ENCODE measurements at regions not wholly inside any gene's neighbourhood (a gene's known extent, or its start where the extent isn't known, plus 50 kb on each side); places are given as distances from the start of the nearest gene placed in this dataset.

- no peak for ATAC-seq
- H3K4me1 Mint-ChIP-seq, result no peaks in the 10 kb centered on the region
- no peak overlapping the region for H3K4me3 Mint-ChIP-seq
- no peak for DNase-seq
- no peak overlapping the region for H3K27ac Mint-ChIP-seq
- H3K9me3 Mint-ChIP-seq, result peaks cover 5 to 39% (median 17%) of the 10 kb centered on the region in 9 donors
- POLR2A ChIA-PET, result no interaction called here
- H3K36me3 Mint-ChIP-seq, result peaks cover 0 to 13% (median 0%) of the 10 kb centered on the region in 3 donors
- no peaks in the 10 kb centered on the region for H3K27me3 Mint-ChIP-seq
These were observed 141.2 kb downstream of the PRDM9 start for GRCh38 chr5:23648656-23649055.

DNA sequence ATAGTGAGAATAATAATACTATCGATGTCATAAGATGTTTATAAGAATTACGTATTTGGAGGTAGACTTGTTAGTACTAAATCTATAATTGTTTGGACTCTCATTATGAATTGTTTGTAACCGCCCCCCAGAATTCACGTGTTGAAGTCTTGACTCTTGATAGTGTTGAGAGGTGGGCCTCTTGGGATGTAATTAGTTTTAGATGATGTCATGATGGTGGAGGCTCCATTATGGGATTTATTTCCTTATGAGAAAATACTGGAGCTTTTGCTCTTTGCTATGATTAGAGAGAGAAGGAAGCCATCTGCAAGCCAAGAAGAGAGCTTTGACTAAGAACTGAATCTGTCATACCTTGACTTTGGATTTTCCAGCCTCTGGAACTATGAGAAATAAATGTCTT, 142.2 kb downstream of the PRDM9 start:
- H3K9me3 Mint-ChIP-seq, result peaks cover 2 to 34% (median 14%) of the 10 kb centered on the region in 9 donors
- no peak for ATAC-seq
- POLR2A ChIA-PET, result no interaction called here
- no peaks in the 10 kb centered on the region for H3K4me1 Mint-ChIP-seq
- no peak for DNase-seq
- H3K36me3 Mint-ChIP-seq, result peaks cover 0 to 8% (median 0%) of the 10 kb centered on the region in 3 donors
- H3K27me3 Mint-ChIP-seq, result no peaks in the 10 kb centered on the region
- no peak overlapping the region for H3K27ac Mint-ChIP-seq
- no peak overlapping the region for H3K4me3 Mint-ChIP-seq

DNA sequence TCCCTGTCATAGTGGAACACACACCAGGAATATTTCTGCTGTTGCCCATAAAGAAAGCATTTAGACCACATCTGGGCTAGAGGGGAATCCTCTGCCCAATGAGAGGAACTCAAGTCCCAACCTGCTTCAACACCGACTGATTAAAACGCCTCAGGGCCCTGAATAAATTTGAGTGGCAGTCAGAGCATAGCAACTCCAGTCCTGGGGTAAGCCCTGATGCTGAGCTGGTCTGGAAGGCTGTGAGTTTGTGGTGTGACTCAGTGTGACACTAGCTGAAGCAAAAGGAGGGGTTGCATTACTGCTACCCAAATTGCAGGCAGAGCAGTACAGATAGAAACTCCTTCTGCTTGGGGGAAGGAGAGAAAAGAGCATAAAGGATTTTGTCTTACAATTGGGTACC, 148.3 kb downstream of the PRDM9 start:
- Mint-ChIP-seq H3K4me3 (no peak overlapping the region), H3K9me3 (peaks cover 0 to 19% (median 7%) of the 10 kb centered on the region in 9 donors), H3K4me1 (no peaks in the 10 kb centered on the region), H3K27me3 (no peaks in the 10 kb centered on the region), H3K27ac (no peak overlapping the region), H3K36me3 (no peaks in the 10 kb centered on the region)
- POLR2A ChIA-PET, result no interaction called here
- DNase-seq, result no peak
- ATAC-seq, result no peak

- Mint-ChIP-seq H3K27ac (no peak overlapping the region), H3K27me3 (no peaks in the 10 kb centered on the region), H3K9me3 (peaks cover 0 to 36% (median 15%) of the 10 kb centered on the region in 9 donors), H3K4me1 (peaks cover 0 to 2% (median 0%) of the 10 kb centered on the region in 4 donors), H3K4me3 (no peak overlapping the region), H3K36me3 (no peaks in the 10 kb centered on the region)
- ATAC-seq (no peak), DNase-seq (no peak)
- POLR2A ChIA-PET, result no interaction called here
These were observed 168.0 kb downstream of the PRDM9 start for GRCh38 chr5:23675456-23675855.

DNA sequence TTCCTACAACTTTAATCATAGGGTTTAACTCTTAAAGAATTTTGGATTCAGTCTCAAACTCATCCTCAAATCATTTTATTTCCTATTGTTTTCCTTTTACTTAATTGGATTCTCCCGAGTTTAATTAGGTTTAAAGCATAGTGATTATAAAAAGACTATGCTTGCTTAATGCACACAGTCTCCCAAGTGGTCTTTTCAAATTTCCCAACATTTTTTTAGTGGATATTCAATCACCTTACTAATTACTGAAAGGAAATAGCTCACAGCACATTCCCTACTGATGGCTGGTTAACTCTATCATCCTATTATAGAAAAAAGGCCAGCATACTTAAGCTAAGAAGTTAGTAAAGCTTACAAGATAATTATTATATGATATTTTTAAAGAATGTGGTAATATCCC, 170.6 kb downstream of the PRDM9 start:
- POLR2A ChIA-PET, result no interaction called here
- H3K36me3 Mint-ChIP-seq, result no peaks in the 10 kb centered on the region
- no peaks in the 10 kb centered on the region for H3K4me1 Mint-ChIP-seq
- ATAC-seq, result no peak
- H3K9me3 Mint-ChIP-seq, result peaks cover 0 to 37% (median 13%) of the 10 kb centered on the region in 9 donors
- no peak overlapping the region for H3K4me3 Mint-ChIP-seq
- no peak for DNase-seq
- no peaks in the 10 kb centered on the region for H3K27me3 Mint-ChIP-seq
- H3K27ac Mint-ChIP-seq, result no peak overlapping the region

GRCh38 chr5:23684103-23684502, 176.7 kb downstream of the PRDM9 start:
- Mint-ChIP-seq H3K4me3 (no peak overlapping the region), H3K9me3 (peaks cover 0 to 44% (median 19%) of the 10 kb centered on the region in 9 donors), H3K4me1 (no peaks in the 10 kb centered on the region), H3K27ac (no peak overlapping the region), H3K27me3 (no peaks in the 10 kb centered on the region), H3K36me3 (peaks cover 0 to 9% (median 0%) of the 10 kb centered on the region in 3 donors)
- DNase-seq (no peak), ATAC-seq (no peak)
- POLR2A ChIA-PET, result no interaction called here

GRCh38 chr5:23703940-23704855, 196.8 kb downstream of the PRDM9 start:
- Mint-ChIP-seq H3K9me3 (peaks cover 0 to 15% (median 4%) of the 10 kb centered on the region in 9 donors), H3K27ac (no peak overlapping the region), H3K27me3 (no peaks in the 10 kb centered on the region), H3K4me3 (no peak overlapping the region), H3K4me1 (no peaks in the 10 kb centered on the region), H3K36me3 (no peaks in the 10 kb centered on the region)
- DNase-seq (no peak), ATAC-seq (no peak)
- POLR2A ChIA-PET, result no interaction called here

DNA sequence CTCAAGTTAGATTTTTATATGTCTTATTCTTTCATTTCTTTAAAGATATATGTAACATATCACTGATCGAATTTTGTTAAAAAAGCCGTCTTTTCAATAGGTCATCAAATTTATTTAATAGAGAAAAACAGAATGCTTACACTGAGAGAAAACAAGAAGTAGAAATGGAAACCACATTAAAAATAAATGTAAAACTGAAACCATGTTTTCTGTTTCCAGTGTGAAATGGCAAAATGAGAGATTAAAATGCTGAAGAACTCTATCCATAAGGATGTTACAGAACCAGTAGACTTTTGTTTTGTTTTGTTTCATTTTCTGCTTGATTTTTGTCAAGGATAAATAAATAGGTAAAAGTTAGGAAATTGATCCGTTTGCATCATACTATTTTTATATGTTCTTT, 210.1 kb downstream of the PRDM9 start:
- no peak for DNase-seq
- peaks cover 0 to 40% (median 11%) of the 10 kb centered on the region in 9 donors for H3K9me3 Mint-ChIP-seq
- H3K4me1 Mint-ChIP-seq, result no peaks in the 10 kb centered on the region
- H3K4me3 Mint-ChIP-seq, result no peak overlapping the region
- H3K27ac Mint-ChIP-seq, result no peak overlapping the region
- H3K27me3 Mint-ChIP-seq, result no peaks in the 10 kb centered on the region
- no peaks in the 10 kb centered on the region for H3K36me3 Mint-ChIP-seq
- ATAC-seq, result no peak
- POLR2A ChIA-PET, result no interaction called here

- Mint-ChIP-seq H3K27me3 (no peaks in the 10 kb centered on the region), H3K9me3 (peaks cover 0 to 29% (median 11%) of the 10 kb centered on the region in 9 donors), H3K36me3 (no peaks in the 10 kb centered on the region), H3K27ac (no peak overlapping the region), H3K4me3 (no peak overlapping the region), H3K4me1 (no peaks in the 10 kb centered on the region)
- no peak for DNase-seq
- ATAC-seq, result no peak
- POLR2A ChIA-PET, result no interaction called here
These were observed 211.2 kb downstream of the PRDM9 start for GRCh38 chr5:23718564-23718963.

GRCh38 chr5:23721336-23721735, 213.9 kb downstream of the PRDM9 start:
- Mint-ChIP-seq H3K4me1 (no peaks in the 10 kb centered on the region), H3K36me3 (no peaks in the 10 kb centered on the region), H3K27me3 (no peaks in the 10 kb centered on the region), H3K27ac (no peak overlapping the region), H3K4me3 (no peak overlapping the region), H3K9me3 (peaks cover 0 to 15% (median 9%) of the 10 kb centered on the region in 9 donors)
- POLR2A ChIA-PET, result no interaction called here
- DNase-seq (no peak), ATAC-seq (no peak)

- no peaks in the 10 kb centered on the region for H3K27me3 Mint-ChIP-seq
- DNase-seq (no peak), ATAC-seq (no peak)
- peaks cover 3 to 25% (median 13%) of the 10 kb centered on the region in 9 donors for H3K9me3 Mint-ChIP-seq
- POLR2A ChIA-PET, result no interaction called here
- no peaks in the 10 kb centered on the region for H3K4me1 Mint-ChIP-seq
- H3K27ac Mint-ChIP-seq, result no peak overlapping the region
- H3K36me3 Mint-ChIP-seq, result no peaks in the 10 kb centered on the region
- H3K4me3 Mint-ChIP-seq, result no peak overlapping the region
These were observed 219.9 kb downstream of the PRDM9 start for GRCh38 chr5:23727271-23727670.

DNA sequence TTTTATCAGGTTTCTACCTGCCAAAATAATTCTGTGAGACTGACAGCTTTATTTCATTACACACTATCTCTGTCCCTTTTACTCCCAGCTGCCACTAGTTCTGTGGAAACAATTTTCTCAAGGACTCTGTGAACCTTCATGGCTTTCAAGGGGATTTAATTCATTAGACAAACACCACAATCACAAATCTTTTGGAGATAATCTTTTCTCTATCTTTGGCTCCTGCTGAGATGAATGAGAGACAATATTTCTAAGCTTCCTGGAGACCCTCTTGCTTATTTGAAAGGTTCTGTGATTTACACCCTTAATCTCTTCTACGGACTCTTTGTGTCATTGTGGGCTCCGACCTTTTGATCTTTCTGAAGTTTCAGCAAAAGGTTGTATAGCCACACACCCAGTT, 222.6 kb downstream of the PRDM9 start:
- Mint-ChIP-seq H3K4me1 (no peaks in the 10 kb centered on the region), H3K27me3 (no peaks in the 10 kb centered on the region), H3K9me3 (peaks cover 0 to 30% (median 15%) of the 10 kb centered on the region in 9 donors), H3K36me3 (no peaks in the 10 kb centered on the region), H3K4me3 (no peak overlapping the region), H3K27ac (no peak overlapping the region)
- ATAC-seq (no peak), DNase-seq (no peak)
- POLR2A ChIA-PET, result no interaction called here

- H3K27me3 Mint-ChIP-seq, result no peaks in the 10 kb centered on the region
- no peak overlapping the region for H3K4me3 Mint-ChIP-seq
- no peaks in the 10 kb centered on the region for H3K4me1 Mint-ChIP-seq
- ATAC-seq (no peak), DNase-seq (no peak)
- POLR2A ChIA-PET, result no interaction called here
- no peaks in the 10 kb centered on the region for H3K36me3 Mint-ChIP-seq
- peaks cover 0 to 16% (median 6%) of the 10 kb centered on the region in 9 donors for H3K9me3 Mint-ChIP-seq
- no peak overlapping the region for H3K27ac Mint-ChIP-seq
These were observed 232.6 kb downstream of the PRDM9 start for GRCh38 chr5:23740029-23740428.

DNA sequence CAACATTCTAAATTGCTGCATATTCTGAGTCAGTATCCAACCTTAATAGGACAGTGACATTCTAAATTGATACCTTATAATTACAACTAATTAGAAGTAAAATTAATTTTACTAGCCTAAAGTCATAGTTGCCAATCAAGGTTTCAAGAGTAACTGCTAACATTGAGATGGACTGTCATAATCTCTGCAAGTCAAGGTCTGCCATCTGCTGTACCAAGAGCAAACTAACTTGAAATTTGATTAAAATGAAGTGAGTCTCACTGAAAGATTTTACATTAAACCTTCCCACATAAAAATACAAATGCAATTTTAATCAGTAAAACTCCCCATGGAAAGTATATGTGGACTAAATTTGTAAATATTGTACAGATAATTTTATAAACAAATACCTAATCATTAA, 235.3 kb downstream of the PRDM9 start:
- H3K4me1 Mint-ChIP-seq, result no peaks in the 10 kb centered on the region
- no peak for ATAC-seq
- H3K4me3 Mint-ChIP-seq, result no peak overlapping the region
- H3K27ac Mint-ChIP-seq, result no peak overlapping the region
- no peak for DNase-seq
- peaks cover 0 to 11% (median 3%) of the 10 kb centered on the region in 9 donors for H3K9me3 Mint-ChIP-seq
- no peaks in the 10 kb centered on the region for H3K36me3 Mint-ChIP-seq
- POLR2A ChIA-PET, result no interaction called here
- H3K27me3 Mint-ChIP-seq, result no peaks in the 10 kb centered on the region
